LNCaP clone FGC (cell line): ENCODE measurements at regions not wholly inside any gene's neighbourhood (a gene's known extent, or its start where the extent isn't known, plus 50 kb on each side); places are given as distances from the start of the nearest gene placed in this dataset.

Experiments
- DNase-seq: peaks from one replicate; pipeline ENCODE4 v3.0.0-alpha.2; 2011; ENCODE audit warnings: low read depth
- H3K4me3 ChIP-seq: 2 replicates; pipeline ENCODE4 v1.5.1; 2011; ENCODE audit warnings: mild to moderate bottlenecking, low read depth, low read length, control low read depth
- TF ChIP-seq, protein P1 (sequence below): IDR thresholded peaks from 2 replicates; pipeline ENCODE4 v1.5.1; 2012; ENCODE audit warnings: mild to moderate bottlenecking; ENCODE audit not compliant: control insufficient read depth, insufficient read depth; ENCODE audit errors: extremely low read depth

DNA sequence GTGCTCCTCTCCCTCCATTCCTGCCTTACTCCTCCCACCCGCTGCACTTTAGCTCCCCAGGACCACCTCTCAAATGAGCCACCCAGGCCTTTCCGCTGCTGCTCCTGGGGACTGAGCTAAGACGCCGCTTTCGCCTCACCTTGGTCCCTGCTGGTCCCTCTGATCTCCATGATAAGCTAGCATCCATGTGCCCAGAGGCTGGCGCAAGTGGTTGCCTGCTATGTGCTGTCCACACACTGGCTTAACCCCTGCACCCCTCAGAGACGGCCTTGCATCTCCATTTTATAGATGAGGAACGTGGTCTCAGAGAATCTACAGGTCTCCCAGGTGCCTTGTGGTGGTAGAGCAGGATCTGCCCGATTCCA is 160.1 kb upstream of the PMEPA1 start:
- TF ChIP-seq, protein P1, sequence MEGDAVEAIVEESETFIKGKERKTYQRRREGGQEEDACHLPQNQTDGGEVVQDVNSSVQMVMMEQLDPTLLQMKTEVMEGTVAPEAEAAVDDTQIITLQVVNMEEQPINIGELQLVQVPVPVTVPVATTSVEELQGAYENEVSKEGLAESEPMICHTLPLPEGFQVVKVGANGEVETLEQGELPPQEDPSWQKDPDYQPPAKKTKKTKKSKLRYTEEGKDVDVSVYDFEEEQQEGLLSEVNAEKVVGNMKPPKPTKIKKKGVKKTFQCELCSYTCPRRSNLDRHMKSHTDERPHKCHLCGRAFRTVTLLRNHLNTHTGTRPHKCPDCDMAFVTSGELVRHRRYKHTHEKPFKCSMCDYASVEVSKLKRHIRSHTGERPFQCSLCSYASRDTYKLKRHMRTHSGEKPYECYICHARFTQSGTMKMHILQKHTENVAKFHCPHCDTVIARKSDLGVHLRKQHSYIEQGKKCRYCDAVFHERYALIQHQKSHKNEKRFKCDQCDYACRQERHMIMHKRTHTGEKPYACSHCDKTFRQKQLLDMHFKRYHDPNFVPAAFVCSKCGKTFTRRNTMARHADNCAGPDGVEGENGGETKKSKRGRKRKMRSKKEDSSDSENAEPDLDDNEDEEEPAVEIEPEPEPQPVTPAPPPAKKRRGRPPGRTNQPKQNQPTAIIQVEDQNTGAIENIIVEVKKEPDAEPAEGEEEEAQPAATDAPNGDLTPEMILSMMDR, result no peak
- no peak overlapping the region for H3K4me3 ChIP-seq
- no peak for DNase-seq

DNA sequence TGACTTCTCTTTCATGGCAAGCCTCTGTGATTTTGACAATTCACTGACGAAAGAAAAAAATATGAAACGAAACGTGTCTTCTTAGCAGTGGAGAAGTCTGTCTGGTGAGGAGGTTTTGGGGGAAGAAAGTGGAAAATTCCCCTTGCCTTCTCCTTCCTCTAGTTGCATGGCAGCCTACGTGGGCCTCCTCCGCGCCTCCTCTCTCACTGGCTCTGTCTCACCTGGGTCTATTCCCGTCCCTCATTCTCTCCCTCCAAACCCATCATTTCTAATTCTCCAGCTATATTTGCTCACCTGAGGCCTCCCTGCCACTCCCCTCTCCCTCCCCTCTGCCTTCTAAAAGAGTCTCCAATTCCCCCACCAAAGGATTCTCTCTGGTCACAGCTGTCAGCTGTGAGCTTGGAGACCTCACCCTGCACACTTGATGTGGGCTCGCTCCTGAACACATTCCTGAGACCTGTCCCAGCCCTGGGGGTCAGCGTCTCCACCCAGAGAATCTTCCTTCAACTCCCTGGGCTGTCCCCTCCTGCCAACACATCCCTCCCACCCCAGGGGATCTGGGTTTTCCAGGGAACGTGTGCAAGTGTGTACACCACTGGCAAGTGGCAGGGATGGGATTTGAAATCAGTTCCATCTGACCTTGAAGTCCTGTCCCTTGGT is 159.6 kb upstream of the PMEPA1 start:
- no peak for DNase-seq
- TF ChIP-seq, protein P1, result no peak
- no peak overlapping the region for H3K4me3 ChIP-seq

DNA sequence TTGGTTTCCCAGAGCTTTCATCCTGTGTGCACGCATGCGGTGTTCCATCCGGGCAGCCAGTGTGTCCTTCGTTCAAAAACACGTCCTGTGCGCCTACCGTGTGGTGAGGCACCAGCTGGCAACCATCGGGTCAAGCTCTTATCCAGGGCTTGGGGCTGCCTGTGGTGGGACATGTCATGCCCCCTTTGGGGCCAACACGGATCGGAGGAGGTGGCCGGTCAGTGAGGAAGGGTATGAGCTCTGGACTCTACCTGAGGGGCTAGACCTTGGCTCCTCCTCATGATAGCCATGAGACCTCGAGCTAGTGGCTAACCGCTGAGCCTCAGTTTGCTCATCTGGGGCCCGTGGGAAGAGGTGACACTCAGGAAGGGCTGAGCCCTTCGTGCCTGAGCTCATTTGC is 158.5 kb upstream of the PMEPA1 start:
- no peak for DNase-seq
- TF ChIP-seq, protein P1, result no peak

DNA sequence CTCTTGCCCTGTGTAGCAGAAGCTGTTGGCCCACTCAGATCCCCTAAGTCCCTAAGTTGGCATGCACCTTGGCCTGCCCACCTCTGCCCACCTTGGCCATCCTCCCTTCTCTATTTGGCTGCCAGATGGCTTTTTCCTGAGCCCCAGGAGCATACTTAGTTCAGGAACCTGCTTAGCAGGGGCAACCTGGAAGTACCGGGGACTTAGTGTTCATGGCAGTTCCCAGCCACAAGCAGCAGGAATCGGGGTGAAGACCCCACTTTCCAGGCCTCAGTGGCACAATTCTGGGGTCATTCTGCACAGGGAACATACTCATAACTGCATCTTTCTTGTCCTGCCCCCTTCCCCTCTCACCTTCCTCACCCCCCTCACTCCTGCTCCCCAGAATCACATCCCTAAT is 158.0 kb upstream of the PMEPA1 start:
- no peak overlapping the region for H3K4me3 ChIP-seq
- TF ChIP-seq, protein P1, result no peak
- no peak for DNase-seq

More for the DNA sequence above, 158.5 kb upstream of the PMEPA1 start:
- H3K4me3 ChIP-seq, result no peak overlapping the region

DNA sequence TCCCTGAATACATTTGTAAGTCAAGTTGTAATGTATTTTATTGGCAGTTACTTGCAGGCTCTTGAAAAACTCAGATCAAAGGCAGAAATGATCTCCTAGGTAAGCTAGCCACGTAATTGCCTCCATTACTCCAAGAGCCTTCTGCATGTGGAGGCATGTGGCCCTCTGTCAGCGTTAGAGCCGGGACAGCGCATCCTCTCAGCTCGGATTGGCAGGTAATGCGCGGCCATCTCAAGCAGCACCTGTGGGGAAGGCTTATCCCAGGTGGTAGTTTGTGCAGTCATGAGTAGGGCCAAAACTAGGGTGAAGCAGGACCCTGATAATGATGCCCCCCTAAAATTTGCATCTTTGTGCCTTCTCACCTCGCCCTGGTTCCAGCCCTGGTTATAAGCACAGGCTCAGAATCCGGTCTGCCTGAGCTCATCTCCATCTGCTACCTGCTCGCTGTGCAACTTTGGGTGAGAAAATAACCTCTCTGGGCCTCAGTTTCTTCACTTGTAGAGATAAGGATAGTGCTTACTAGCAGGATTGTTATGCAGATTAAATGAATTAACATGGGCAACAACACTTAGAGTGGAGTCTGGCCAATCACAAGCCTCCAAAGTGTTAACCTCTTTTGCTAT is 157.5 kb upstream of the PMEPA1 start:
- TF ChIP-seq, protein P1, result no peak
- no peak for DNase-seq
- H3K4me3 ChIP-seq, result no peak overlapping the region

DNA sequence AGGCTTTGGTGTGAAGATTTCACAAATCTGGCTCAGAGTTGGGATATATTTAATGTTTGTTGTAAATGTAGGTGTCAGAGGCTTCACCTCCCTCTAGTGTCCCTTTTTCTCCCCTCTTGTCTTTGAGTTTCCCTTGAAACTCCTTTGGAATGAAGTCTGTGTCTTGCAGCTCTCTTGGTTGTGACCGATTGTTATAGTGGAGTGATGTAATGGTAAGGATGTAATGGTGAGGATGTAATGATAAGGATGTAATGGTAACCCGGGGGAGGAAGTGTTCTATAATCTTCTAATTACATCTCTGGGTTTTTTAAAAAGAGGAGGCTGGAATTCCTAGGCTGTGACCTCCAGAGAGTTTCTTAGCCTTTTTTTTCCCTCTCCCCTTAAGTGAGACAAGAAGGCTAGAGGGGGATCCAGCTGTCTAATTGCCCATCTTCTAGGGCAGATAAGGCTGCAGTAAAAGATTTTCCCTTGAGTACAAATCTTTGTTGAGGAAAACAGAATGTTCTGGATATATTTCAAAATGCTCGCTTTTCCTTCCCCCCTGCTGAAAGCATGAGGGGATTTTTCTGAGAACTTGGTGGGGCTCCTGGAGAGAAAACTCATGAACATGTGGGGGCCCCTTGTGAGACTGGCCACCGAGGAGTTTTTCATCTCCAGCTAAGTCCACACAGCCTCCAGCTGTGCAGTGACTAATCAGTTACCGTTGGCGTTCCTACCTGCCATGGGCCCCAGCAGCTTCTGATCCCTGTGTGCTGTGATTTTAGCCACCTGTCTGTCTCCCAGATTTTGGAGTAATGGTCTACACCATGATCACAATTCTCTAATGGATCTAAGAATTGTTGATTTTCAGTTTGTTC is 156.7 kb upstream of the PMEPA1 start:
- DNase-seq, result no peak
- TF ChIP-seq, protein P1, result no peak
- H3K4me3 ChIP-seq, result no peak overlapping the region
